ENCODE measurements at regions not wholly inside any gene's neighbourhood (a gene's known extent, or its start where the extent isn't known, plus 50 kb on each side); places are given as distances from the start of the nearest gene placed in this dataset.

DNA sequence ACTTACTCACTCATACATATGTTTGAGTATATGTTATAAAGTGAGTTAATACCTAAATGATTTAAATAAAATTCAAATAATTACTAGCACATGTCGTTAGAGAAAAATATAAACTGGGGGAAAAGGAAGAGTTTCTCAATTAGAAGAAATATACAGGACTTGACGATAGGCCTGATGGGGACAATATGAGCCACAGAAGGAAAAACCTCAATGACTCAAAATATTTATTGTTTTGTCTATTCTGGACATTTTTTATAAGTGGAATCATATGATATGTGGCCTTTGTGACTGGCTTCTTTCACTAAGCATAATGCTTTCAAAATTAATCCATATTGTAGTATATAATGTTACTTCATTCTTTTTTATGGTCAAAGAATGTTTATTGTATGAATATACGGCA, 339.2 kb upstream of the PMFBP1 start:
- no peak for DNase-seq (ENCODE audit: low read depth in 2 of 2)

DNA sequence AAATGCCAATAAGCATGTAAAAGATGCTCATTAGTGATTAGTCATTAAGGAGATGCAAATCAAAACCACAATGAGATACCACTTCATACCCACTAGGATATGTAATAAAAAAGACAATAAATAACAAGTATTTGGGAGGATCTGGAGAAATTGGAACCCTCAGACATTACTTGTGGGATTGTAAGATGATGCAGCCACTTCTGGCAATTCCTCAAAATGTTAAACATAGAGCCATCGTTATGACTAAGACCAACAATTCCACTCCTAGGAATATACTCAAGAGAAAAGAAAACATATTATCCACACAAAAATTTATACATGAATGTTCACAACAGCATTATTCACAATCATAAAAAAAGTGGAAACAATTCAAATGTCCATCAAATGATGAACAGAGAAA, 336.2 kb upstream of the PMFBP1 start:
- no peak for DNase-seq (ENCODE audit: low read depth in 2 of 2)

DNA sequence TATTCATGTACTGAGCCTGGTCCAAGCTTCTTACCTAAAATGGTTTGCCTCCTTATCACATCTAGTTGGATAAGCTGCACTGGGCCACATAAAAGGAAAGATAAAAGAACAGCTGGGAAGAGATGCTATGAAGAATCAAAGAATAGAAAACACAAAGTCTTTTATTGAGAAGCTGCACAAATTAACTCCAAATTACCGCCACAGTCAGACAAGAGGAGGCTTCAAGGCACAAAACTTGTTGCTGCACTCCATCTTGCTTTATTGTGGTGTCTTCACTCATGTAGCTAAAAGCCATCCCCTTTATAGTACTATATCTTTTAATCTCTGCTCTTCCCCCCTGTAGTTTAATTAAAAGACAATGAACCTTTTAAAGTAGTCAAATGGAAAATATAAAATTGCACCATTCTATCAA, 330.6 kb upstream of the PMFBP1 start:
- DNase-seq (ENCODE audit: low read depth in 2 of 2): no peak

DNA sequence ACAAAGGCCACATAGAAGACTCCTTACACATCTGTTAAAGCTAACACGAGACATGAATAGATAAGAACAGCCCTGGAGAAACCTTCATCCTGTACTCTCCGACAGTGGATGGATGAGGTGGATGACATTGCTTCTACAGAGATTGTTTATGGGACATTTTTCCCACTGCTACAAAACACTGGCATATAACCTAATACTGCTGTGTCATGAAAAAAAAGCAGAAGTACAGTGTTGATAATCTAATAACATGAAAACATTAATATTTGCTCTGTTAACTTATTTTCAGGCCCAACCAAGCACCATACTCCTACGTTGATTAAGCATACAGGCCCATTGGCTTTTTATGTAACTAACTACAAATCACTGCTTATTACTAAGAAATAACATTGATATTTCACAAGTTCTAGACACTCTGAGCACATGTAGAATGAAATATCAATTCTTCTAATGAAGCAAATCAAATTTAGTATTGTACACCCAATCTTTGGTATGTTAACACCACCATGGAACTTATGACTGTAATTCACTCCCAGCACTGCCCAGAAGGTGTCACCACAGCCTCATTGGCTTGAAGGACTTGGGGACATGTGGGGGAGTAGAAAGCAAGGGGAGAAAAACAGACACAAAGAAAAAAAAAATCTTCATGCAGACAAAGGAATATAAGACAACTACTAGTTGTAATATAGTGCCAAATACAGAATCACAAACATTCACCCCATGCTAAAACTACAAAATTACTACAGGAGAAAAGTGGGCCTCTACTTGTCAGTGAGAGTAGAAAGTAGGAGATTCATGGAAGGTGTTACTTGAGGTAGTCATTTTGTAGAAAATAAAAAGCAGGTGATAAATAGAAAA, 330.0 kb upstream of the PMFBP1 start:
- no peak for DNase-seq (ENCODE audit: low read depth in 2 of 2)

- DNase-seq (ENCODE audit: low read depth in 2 of 2): no peak
Measured at GRCh38 chr16:72500545-72500944, 328.6 kb upstream of the PMFBP1 start.

DNA sequence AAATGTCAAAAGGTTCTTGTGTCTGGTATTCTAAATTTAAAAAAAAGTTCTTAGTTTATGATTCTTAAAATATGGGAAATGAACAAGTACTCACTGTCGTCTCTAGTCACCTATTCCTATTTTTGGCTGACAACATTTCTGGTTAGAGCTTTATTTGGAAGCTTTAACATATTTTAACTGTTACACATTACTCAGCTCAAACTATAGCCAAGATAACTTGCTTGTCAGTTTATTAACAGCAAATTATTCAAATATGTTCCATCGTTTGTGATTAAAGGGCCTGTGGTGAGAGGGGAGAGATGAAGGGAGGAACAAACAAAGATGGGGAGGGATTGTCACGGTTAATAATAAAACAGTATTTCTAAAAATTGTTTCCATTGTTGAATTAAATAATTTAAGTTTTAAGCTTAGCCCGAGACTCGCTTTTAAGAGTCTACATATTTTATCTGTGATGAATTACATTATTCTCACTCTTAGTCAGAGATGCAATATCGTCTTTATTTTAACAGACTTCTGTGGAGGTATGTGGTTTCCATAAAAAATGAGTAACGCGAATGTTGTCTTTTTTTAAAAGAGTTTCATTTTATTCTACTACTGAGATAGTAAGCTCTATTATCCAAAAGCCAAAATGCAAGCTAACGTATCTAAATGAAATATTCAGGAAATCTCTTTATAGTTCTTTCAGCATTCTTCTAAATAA, 321.9 kb upstream of the PMFBP1 start:
- DNase-seq (ENCODE audit: low read depth in 2 of 2): no peak

DNA sequence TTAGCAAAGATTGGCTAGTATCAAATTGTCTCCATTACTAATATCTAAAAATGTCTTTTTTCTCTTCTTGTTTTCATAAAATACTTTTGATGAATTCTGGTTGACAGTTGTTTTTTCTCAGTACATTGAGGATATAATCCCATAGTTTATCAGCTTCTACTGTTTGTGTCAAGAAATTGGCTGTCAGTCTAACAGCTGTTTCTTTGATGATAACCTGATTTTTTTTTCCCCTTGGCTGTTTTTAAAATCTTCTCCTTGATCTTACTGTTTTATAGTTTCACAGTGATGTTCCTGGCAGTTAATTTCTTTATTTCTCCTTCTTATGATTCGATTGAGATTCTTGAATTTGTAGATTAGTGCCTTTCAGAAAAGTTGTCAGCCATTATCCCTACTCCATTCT, 315.3 kb upstream of the PMFBP1 start:
- DNase-seq (ENCODE audit: low read depth in 2 of 2): no peak

DNA sequence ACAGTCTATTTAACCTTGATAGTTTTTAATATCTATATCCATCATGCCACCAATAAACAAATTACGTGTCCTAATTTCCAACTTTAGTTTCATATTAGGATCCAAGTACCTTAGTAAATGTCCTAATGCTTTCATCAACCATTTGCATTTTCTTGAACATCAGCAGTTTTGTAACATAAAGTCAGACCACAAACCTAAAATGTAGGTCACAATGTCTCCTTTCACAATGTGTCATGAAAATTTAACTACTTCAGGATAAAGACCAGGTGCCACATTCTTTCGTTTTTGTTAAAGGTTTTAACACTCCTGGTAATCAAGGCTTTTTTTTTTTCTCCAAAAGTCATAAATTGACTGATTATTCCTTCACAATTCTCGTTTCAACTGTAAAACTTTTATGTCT, 310.7 kb upstream of the PMFBP1 start:
- no peak for DNase-seq (ENCODE audit: low read depth in 2 of 2)

- DNase-seq (ENCODE audit: low read depth in 2 of 2): no peak
Measured at GRCh38 chr16:72481419-72481818, 309.5 kb upstream of the PMFBP1 start.

GRCh38 chr16:72480911-72481310, 309.0 kb upstream of the PMFBP1 start:
- DNase-seq (ENCODE audit: low read depth in 2 of 2): no peak

- DNase-seq (ENCODE audit: low read depth in 2 of 2): no peak
Measured at GRCh38 chr16:72475688-72476087, 303.7 kb upstream of the PMFBP1 start.

DNA sequence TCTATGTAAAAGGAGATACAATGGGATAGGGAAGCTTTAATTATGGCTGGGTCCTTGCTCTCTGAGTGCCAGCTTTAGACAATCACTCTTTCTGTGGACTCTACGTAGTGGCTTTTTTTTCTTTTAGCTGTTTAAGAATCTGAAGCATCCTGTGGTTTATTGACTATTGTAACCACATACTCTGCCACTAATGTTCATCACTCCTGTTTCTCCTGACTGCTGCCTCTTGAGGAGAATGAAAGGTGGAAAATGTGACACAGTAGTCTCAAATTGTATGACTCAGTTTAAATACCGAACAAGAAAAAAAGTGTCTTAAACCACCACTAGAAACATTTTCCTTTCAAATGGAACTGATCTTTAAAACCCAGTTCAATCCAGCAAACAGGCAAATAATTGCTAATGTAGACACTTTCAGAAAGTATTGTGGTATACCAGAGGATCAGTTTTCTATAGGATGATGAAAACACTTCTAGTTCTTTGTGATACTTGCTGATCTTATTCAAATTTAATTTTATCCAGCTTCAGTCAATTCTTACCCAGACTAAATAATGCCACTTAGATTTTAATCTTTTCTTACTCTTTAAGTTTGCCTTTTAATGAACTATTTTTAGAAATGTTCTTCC, 302.7 kb upstream of the PMFBP1 start:
- no peak for DNase-seq (ENCODE audit: low read depth in 2 of 2)

DNA sequence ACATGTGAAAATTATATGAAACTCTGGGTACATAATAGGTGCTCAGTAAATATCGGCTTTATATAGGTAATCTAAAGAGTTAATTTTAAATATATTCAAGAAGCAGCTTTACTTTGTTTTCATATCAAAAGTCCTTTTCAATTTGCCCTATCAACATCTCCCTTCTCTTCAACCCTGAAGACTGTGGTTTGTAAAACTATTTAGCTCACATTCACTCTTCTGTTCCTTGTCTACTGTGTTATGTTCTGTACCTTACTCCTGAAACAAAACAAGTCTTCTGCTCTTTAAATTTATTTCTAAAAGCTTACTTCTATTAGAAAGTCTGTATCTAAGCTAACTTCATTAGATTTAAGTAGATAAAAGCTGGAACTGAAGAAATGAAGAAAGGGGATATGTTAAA, 301.7 kb upstream of the PMFBP1 start:
- no peak for DNase-seq (ENCODE audit: low read depth in 2 of 2)

DNA sequence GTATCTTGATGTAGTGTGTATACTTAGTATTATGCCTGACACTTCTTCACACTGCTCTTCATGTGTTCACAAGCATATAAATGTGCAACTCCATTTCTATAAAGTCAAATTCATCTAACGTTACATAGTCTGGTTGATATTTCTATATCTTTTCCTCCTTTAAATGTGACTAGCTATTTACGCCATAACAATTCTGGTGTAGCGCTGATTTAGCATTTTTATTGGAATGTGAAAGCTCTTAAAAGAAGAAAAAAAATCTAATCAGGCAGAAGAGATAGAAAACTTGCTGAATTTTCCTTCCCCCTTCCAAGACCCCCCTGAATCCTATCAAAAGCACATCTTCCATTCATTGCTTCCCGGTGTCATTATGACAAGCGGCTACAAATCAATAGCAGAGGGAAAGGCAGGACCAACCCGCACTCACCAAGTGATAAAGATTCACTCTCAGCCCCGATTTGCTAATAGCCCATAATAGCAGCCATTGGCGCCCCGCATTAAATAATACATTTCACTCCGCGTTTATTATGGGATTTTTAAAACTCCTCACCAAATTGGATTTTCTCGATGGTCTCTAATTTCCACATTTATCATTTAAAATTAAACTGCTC, 299.5 kb upstream of the PMFBP1 start:
- no peak for DNase-seq (ENCODE audit: low read depth in 2 of 2)

DNA sequence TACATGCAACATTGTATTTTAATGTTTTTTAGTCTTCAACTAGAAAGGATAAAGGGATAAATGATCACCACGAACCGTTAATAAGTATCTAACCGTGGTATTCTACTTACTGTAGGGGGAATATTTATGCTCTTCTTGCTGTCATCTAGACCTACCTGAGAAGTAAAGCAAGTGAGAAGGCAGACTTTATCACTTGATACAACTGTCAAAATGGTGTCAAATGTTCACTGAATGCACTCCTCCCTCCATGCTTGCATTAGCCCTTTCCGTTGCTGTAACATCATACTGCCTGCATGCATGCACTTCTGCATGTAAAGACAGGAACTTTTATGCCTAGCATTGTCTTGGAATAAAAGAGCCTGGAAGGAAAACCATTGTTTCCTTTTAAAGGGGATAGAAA, 298.6 kb upstream of the PMFBP1 start:
- DNase-seq (ENCODE audit: low read depth in 2 of 2): no peak

GRCh38 chr16:72469932-72470331, 298.0 kb upstream of the PMFBP1 start:
- DNase-seq (ENCODE audit: low read depth in 2 of 2): no peak

- DNase-seq (ENCODE audit: low read depth in 2 of 2): no peak
Measured at GRCh38 chr16:72468582-72468981, 296.6 kb upstream of the PMFBP1 start.

DNA sequence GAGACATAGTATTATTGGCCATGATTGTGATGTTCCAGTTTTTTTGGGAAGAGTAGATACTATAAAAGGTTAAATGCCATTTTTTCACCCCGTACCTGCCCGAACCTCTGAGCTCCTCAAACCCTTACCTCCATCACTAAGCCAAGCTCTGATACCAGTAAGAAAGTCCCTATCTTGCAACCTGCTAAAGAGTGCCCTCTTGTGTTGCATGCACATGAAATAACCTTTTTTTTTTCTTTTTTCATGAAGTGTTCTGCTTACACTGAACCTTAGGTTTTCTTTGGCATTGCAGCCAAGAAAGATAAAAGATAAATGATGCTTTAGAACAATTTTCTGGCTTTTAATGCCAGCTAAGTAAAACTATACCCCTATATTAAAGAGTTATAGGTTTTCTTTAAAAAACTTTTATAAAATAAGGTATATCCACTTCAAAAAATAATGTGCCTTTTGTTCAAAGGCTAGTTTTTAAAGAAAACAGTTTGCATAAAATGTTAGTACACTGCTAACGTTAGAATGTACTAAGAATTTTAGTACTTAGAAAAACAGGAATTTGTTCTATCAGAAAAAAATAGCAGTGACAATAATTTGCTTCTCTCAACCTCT, 295.3 kb upstream of the PMFBP1 start:
- no peak for DNase-seq (ENCODE audit: low read depth in 2 of 2)

- no peak for DNase-seq (ENCODE audit: low read depth in 2 of 2)
Measured at GRCh38 chr16:72464597-72465368, 292.8 kb upstream of the PMFBP1 start.

DNA sequence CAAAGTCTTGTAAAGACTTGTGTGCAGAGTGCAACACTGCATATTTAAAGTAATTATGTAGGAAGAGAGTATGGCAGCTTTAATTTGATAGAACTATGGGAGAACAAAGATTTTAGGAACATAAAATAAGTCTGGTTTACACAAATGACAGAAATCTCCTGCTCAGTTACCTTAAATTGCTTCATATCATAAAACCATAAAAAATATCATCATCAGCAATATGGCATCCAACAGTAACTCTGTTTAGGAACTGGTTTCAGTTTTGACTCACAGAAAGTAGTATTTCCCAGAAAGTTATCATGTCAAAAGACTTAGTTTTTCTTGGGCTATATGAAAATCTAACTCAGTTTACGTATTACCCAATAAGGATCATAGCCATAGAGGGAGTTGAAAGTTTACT, 292.1 kb upstream of the PMFBP1 start:
- DNase-seq (ENCODE audit: low read depth in 2 of 2): no peak

GRCh38 chr16:72458035-72458434, 286.1 kb upstream of the PMFBP1 start:
- no peak for DNase-seq (ENCODE audit: low read depth in 2 of 2)

All from stimulated activated CD4-positive, alpha-beta T cell treated with anti-CD3 and anti-CD28 coated beads, Interleukin-1b, Interleukin-23, amount 100 ng/mL, for 1 hour (primary cell).